Loucy (cell line): ENCODE measurements at regions not wholly inside any gene's neighbourhood (a gene's known extent, or its start where the extent isn't known, plus 50 kb on each side); places are given as distances from the start of the nearest gene placed in this dataset.

Source experiments
- EZH2phosphoT487 ChIP-seq: fragments of 200-600 bp; IDR thresholded peaks from 2 replicates; pipeline ENCODE4 v1.6.1; 2018; ENCODE audit warnings: antibody characterized with exemption, mild to moderate bottlenecking, moderate library complexity, borderline replicate concordance
- TF ChIP-seq, protein P1 (sequence below): fragments of 200-600 bp; sonication (generic); conservative IDR thresholded peaks from 2 replicates; pipeline ENCODE4 v1.5.1; 2014; ENCODE audit warnings: mild to moderate bottlenecking, antibody characterized with exemption, low read length

DNA sequence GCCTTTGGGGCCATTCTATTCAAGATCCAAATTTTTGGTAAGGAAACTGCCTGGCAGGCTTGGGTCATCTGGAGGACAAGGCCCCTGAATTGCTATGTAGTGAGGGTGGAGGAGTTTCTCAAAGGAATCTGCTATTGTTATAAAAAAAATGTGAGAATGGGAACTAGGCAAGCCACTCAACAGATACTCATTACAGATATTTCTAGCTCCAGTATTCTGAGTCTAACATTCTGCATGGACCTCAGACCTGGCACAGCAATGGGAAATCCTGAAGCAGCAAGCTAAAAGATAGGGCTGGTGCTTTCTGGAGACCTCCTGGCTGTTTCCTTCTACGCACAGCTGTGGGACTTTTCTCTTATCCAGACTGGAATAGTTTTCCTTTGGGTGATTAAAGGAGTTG, 430.7 kb upstream of the RBMS3 start:
- TF ChIP-seq, protein P1, sequence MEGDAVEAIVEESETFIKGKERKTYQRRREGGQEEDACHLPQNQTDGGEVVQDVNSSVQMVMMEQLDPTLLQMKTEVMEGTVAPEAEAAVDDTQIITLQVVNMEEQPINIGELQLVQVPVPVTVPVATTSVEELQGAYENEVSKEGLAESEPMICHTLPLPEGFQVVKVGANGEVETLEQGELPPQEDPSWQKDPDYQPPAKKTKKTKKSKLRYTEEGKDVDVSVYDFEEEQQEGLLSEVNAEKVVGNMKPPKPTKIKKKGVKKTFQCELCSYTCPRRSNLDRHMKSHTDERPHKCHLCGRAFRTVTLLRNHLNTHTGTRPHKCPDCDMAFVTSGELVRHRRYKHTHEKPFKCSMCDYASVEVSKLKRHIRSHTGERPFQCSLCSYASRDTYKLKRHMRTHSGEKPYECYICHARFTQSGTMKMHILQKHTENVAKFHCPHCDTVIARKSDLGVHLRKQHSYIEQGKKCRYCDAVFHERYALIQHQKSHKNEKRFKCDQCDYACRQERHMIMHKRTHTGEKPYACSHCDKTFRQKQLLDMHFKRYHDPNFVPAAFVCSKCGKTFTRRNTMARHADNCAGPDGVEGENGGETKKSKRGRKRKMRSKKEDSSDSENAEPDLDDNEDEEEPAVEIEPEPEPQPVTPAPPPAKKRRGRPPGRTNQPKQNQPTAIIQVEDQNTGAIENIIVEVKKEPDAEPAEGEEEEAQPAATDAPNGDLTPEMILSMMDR: no peak
- no peak for TF ChIP-seq EZH2phosphoT487
